GM12891 (cell line): ENCODE measurements at regions not wholly inside any gene's neighbourhood (a gene's known extent, or its start where the extent isn't known, plus 50 kb on each side); places are given as distances from the start of the nearest gene placed in this dataset.
"Not testable (repeated sequence)": the region's sequence is repeated elsewhere in the genome, so short reads cannot be mapped to it uniquely, and the experiment has no call there.

Experiments
- DNase-seq: peaks from one replicate; pipeline ENCODE4 v3.0.0; 2011; ENCODE audit warnings: low spot score; ENCODE audit not compliant: insufficient read length
- FAIRE-seq: peaks from 2 replicates; lab custom pipeline; 2011; peaks lifted over from hg19 to GRCh38; lab: Jason Lieb, UNC
- PAX5 ChIP-seq: IDR thresholded peaks from 2 replicates; pipeline ENCODE4 v1.6.1; 2011; ENCODE audit warnings: low read length, moderate library complexity, mild to moderate bottlenecking; ENCODE audit not compliant: insufficient read depth, severe bottlenecking
- POLR2A ChIP-seq: IDR thresholded peaks from 2 replicates; pipeline ENCODE4 v1.6.1; 2011; ENCODE audit warnings: low read depth, low read length, control low read depth
- POLR2AphosphoS5 ChIP-seq: IDR thresholded peaks from 2 replicates; pipeline ENCODE4 v1.6.1; 2011; ENCODE audit warnings: low read depth, low read length, control low read depth
- POU2F2 ChIP-seq: IDR thresholded peaks from 2 replicates; pipeline ENCODE4 v1.6.1; 2011; ENCODE audit warnings: low read depth, mild to moderate bottlenecking, control low read depth, low read length, moderate library complexity
- SPI1 ChIP-seq: IDR thresholded peaks from 2 replicates; pipeline ENCODE4 v1.6.1; 2011; ENCODE audit warnings: low read depth, low read length, control low read depth
- TAF1 ChIP-seq: IDR thresholded peaks from 2 replicates; pipeline ENCODE4 v1.6.1; 2011; ENCODE audit warnings: low read depth, low read length, control low read depth

- FAIRE-seq (no peak), DNase-seq (no peak)
- TF ChIP-seq POLR2A (no peak), PAX5 (no peak), SPI1 (no peak), POLR2AphosphoS5 (no peak), POU2F2 (no peak), TAF1 (no peak)
Measured at GRCh38 chr4:186829740-186830449, 106.2 kb upstream of the FAT1 start.

DNA sequence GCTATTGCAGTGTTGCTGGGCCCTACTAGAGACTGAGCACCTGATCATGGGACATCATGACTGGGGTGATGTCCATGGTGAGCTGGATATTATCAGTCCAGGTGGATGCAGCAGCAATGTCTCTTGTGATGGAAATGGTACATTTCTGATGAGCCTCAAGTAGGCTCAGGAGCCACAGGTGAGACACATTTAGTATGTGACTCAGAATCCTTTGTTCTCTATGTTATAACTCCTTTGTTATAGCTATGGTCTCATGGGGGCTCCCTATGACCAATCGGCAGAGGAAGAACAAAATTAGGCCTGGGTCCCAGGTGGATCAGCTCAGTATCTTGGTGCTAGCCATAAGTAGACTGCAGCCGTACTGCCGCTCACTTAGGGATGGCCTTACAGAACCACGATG is 107.9 kb upstream of the FAT1 start:
- TF ChIP-seq POLR2AphosphoS5 (no peak), TAF1 (no peak), SPI1 (no peak), POU2F2 (no peak), PAX5 (no peak), POLR2A (no peak)
- DNase-seq (no peak), FAIRE-seq (no peak)

- TF ChIP-seq POU2F2: no peak
- TF ChIP-seq POLR2A: no peak
- no peak for TF ChIP-seq SPI1
- TF ChIP-seq PAX5: no peak
- DNase-seq (no peak), FAIRE-seq (no peak)
Measured at GRCh38 chr4:186832906-186833305, 109.2 kb upstream of the FAT1 start.

DNA sequence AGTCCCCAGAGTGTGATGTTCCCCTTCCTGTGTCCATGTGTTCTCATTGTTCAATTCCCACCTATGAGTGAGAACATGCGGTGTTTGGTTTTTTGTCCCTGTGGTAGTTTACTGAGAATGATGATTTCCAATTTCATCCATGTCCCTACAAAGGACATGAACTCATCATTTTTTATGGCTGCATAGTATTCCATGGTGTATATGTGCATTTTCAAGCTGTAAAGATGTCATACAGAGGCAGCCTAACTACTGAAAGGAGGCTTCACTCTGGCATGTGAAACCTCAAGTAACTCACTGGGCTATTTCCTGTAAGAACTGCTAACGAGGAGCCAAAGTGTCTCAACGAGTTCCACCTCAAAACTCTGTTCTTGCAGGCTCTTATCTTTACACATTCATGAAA is 113.8 kb upstream of the FAT1 start:
- not testable (repeated sequence) for DNase-seq, FAIRE-seq

DNA sequence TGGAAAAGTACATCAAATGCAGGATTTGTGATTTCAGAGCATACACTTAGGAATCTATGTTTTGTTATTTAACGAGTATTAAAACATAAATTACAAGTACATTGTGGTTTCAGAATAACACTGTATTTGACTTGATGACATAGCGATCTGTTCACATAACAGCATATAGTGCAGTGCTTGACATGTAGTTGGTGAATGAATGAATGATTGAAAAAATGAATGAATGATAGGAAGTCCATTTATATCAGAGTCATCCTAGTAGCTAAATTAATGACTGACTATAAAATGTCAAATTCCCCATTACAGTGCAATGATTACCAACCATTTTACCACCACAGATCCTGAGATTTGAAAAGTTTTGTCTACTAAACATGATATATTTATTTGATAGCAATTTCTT is 114.6 kb upstream of the FAT1 start:
- DNase-seq (no peak), FAIRE-seq (no peak)
- no peak for TF ChIP-seq POU2F2
- no peak for TF ChIP-seq PAX5
- no peak for TF ChIP-seq SPI1
- no peak for TF ChIP-seq POLR2AphosphoS5
- TF ChIP-seq TAF1: no peak
- TF ChIP-seq POLR2A: no peak

GRCh38 chr4:186839122-186840037 is 115.7 kb upstream of the FAT1 start:
- DNase-seq (peak; percentile 5), FAIRE-seq (no peak)
- peak; percentile 87 for TF ChIP-seq SPI1
- TF ChIP-seq POLR2AphosphoS5: no peak

- no peak for TF ChIP-seq TAF1
- no peak for TF ChIP-seq POU2F2
- no peak for TF ChIP-seq POLR2A
- TF ChIP-seq POLR2AphosphoS5: no peak
- no peak for TF ChIP-seq SPI1
- no peak for TF ChIP-seq PAX5
- FAIRE-seq: no peak
- DNase-seq: no peak
Measured at GRCh38 chr4:186840222-186840701, 116.6 kb upstream of the FAT1 start.

DNA sequence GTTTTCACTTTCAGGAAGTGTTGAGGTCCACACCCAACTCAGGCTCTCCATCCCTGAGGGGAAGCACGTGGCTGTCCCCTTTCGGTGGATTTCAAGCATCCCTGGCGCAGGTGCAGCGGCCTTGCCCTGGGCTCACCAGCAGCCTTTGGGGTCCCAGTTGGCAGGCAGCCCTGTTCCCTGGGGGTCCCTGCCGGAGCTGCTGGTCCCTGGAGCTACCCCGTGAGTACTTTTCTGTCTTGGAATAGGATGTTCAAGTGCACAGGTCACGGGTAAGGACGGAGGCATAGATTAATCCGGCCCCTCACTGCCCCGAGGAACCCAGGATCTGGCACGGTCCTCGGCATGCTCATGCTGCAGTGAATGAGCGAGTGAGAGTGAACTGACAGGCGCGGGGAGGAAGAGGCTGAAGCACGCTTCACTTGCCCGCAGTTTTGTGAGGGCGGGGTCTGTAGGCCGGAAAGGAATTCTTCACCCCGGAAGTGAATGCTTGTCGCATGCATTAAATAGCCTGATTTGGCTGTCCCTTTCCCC is 117.2 kb upstream of the FAT1 start:
- TF ChIP-seq PAX5: no peak
- no peak for TF ChIP-seq SPI1
- TF ChIP-seq POLR2AphosphoS5: no peak
- TF ChIP-seq TAF1: no peak
- TF ChIP-seq POU2F2: no peak
- no peak for TF ChIP-seq POLR2A
- DNase-seq (no peak), FAIRE-seq (no peak)

DNA sequence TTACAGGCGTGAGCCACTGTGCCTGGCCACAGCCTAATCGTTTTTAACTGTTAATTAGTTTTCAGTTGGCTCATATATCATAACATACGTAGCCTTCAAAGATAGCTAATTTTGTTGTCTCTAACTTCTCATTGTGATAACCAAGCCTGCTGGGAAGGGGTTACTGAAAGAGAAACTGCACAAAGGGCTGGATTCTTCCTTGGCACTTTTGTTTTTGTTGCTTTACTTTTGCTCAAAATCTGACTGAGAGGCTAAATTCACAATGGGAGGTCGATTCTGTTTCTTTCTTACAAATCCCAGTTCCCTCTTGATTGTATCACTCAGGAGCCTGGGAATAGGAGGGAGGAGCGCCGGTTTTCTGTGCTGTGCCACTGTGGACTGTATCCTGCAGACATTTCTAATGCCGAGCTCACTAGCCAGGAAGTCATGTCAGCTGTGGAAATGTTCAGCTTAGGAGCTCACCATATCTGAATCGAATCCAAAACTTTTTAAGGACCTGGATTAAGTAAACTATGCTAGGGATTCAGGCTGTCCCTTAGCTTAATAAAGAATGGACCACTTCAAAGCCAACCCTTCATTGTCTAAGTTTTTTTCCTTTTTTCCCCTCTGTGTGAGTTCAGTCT is 120.5 kb upstream of the FAT1 start:
- TF ChIP-seq TAF1 (no peak), POLR2AphosphoS5 (no peak), PAX5 (no peak), POU2F2 (no peak), SPI1 (no peak), POLR2A (no peak)
- no peak for DNase-seq
- no peak for FAIRE-seq
